ENCODE measurements at regions not wholly inside any gene's neighbourhood (a gene's known extent, or its start where the extent isn't known, plus 50 kb on each side); places are given as distances from the start of the nearest gene placed in this dataset.

DNA sequence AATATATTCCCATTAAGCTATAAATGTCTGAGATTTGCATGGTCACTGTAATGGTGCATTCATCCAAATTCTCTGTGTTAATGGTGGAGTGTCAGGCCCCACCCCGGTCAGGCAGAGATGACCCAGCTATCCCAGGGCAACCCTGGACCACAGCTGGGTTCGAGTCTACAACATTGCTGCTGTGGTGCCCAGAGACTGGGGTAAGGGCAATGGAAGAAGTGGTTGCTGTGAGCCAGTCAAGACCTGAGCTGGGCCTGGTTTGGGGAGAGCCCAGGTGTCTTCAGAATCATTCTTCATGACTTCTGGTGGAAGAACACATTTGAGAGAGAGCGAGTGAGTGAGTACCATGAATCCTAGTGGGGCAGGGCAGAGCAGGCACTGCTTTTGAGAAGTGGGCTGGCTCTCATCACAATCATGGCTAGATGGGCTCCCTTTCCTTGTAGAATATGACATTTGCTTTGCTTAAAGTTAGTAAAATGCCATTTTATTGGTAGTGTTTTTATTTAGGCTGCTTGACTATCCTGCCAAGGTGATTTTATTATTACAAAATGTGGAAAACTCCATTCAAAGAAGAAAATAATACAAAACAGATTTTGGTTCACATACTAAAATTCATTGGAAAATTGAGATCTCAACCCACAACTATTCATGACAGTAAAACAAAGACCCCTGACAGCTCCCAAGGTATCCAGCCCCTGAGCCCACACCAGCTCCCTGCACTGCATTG lies 125.8 kb upstream of the SLC25A48 start:
- ChIA-PET POLR2A (no interaction called here), CTCF (interaction anchor here (1.7 kb wide), 1 partner anchor 142 kb away, joined by 7 read pairs; no protein-coding TSS in a partner anchor)
- H3K4me2 ChIP-seq: no peak overlapping the region
- no peak overlapping the region for H3K9ac ChIP-seq
- H3K27ac ChIP-seq (ENCODE audit: low read depth in 2 of 2, low read length in 1 of 2): no peak overlapping the region
- H3K4me1 ChIP-seq (ENCODE audit: control insufficient read depth in 1 of 2, insufficient read depth in 2 of 2, low read depth in 1 of 2, low read length in 1 of 2): peaks cover 0 to 6% of the 10 kb centered on the region in 2 experiments; a peak in 1 of 4 replicates
- TF ChIP-seq GATA2 (CRISPR knock-in tag; IDR thresholded peaks at IDR 0.05): no peak
- TF ChIP-seq, protein P1, sequence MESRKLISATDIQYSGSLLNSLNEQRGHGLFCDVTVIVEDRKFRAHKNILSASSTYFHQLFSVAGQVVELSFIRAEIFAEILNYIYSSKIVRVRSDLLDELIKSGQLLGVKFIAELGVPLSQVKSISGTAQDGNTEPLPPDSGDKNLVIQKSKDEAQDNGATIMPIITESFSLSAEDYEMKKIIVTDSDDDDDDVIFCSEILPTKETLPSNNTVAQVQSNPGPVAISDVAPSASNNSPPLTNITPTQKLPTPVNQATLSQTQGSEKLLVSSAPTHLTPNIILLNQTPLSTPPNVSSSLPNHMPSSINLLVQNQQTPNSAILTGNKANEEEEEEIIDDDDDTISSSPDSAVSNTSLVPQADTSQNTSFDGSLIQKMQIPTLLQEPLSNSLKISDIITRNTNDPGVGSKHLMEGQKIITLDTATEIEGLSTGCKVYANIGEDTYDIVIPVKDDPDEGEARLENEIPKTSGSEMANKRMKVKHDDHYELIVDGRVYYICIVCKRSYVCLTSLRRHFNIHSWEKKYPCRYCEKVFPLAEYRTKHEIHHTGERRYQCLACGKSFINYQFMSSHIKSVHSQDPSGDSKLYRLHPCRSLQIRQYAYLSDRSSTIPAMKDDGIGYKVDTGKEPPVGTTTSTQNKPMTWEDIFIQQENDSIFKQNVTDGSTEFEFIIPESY (IDR thresholded peaks at IDR 0.05; ENCODE audit: borderline replicate concordance, low read depth): no peak
- H3K27me3 ChIP-seq (ENCODE audit: insufficient read depth): no peaks in the 10 kb centered on the region; the same call in 1 of the 2 replicates
- 3% methylated on average over 3 of the region's 3 CpGs for WGBS (ENCODE audit: low lambda C conversion rate)
- no peaks in the 10 kb centered on the region for H3K9me3 ChIP-seq
- no peak overlapping the region for H2AFZ ChIP-seq (ENCODE audit: low read depth)
- no peak for DNase-seq
- no peaks in the 10 kb centered on the region for H3K9me2 ChIP-seq
- H3K4me3 ChIP-seq (ENCODE audit: low read depth in 2 of 2, low read length in 1 of 2): no peak overlapping the region
- H3K36me3 ChIP-seq (replicated peaks in 1 of 2; ENCODE audit: control insufficient read depth in 1 of 2, insufficient read depth in 2 of 2, low read length in 1 of 2): no peaks in the 10 kb centered on the region
- H3K79me2 ChIP-seq (ENCODE audit: insufficient read depth): no peaks in the 10 kb centered on the region
- H4K20me1 ChIP-seq (ENCODE audit: insufficient read depth): no peaks in the 10 kb centered on the region
- H3F3A ChIP-seq (replicated peaks; ENCODE audit: insufficient read depth): no peaks in the 10 kb centered on the region

DNA sequence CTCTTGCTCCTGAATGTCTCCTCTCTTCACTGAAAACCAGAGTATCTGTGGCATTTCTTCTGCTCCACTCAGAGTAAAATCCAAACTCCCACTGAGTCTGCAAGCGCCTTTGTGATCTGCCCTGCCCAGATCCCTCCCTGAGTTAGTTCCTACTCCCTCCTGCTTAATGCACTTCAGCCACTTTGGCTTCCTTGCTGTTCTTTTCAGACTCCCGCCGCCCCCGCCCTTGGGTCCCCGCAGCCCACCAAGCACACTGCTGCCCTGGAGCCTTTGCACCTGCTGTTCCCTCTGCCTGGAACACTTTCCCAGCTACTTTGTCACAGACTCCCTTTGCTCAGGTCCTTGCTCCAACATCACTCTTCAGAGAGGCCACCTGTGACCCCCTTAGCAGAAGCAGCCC lies 127.2 kb upstream of the SLC25A48 start:
- ChIA-PET CTCF (no interaction called here), POLR2A (no interaction called here)
- Histone ChIP-seq H3K4me3 (ENCODE audit: low read depth in 2 of 2, low read length in 1 of 2) (no peak overlapping the region), H3K27ac (ENCODE audit: low read depth in 2 of 2, low read length in 1 of 2) (no peak overlapping the region), H3K9me3 (no peaks in the 10 kb centered on the region), H3K9me2 (no peaks in the 10 kb centered on the region), H2AFZ (ENCODE audit: low read depth) (no peak overlapping the region), H3K79me2 (ENCODE audit: insufficient read depth) (no peaks in the 10 kb centered on the region), H3K27me3 (ENCODE audit: insufficient read depth) (no peaks in the 10 kb centered on the region; the same call in 1 of the 2 replicates), H3K9ac (no peak overlapping the region), H3K4me2 (no peak overlapping the region), H3F3A (replicated peaks; ENCODE audit: insufficient read depth) (no peaks in the 10 kb centered on the region), H3K4me1 (ENCODE audit: control insufficient read depth in 1 of 2, insufficient read depth in 2 of 2, low read depth in 1 of 2, low read length in 1 of 2) (peaks cover 0 to 6% of the 10 kb centered on the region in 2 experiments; a peak in 1 of 4 replicates), H3K36me3 (replicated peaks in 1 of 2; ENCODE audit: control insufficient read depth in 1 of 2, insufficient read depth in 2 of 2, low read length in 1 of 2) (no peaks in the 10 kb centered on the region), H4K20me1 (ENCODE audit: insufficient read depth) (no peaks in the 10 kb centered on the region)
- 59% methylated on average over 5 of the region's 5 CpGs for WGBS (ENCODE audit: low lambda C conversion rate)
- no peak for DNase-seq
- TF ChIP-seq, protein P2, sequence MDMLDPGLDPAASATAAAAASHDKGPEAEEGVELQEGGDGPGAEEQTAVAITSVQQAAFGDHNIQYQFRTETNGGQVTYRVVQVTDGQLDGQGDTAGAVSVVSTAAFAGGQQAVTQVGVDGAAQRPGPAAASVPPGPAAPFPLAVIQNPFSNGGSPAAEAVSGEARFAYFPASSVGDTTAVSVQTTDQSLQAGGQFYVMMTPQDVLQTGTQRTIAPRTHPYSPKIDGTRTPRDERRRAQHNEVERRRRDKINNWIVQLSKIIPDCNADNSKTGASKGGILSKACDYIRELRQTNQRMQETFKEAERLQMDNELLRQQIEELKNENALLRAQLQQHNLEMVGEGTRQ (IDR thresholded peaks at IDR 0.05; ENCODE audit: borderline replicate concordance, low read depth, low read length): no peak
- TF ChIP-seq TCF12 (IDR thresholded peaks at IDR 0.05) (no peak), EZH2phosphoT487 (IDR thresholded peaks at IDR 0.05; ENCODE audit: borderline replicate concordance, low read depth) (no peak), JUND (IDR thresholded peaks at IDR 0.05) (no peak), MXI1 (IDR thresholded peaks at IDR 0.05; ENCODE audit: low read depth, low read length) (no peak), CHD2 (IDR thresholded peaks at IDR 0.05; ENCODE audit: low read length, partially characterized antibody) (no peak), RAD21 (IDR thresholded peaks at IDR 0.05; ENCODE audit: low read length) (no peak), GABPA (IDR thresholded peaks at IDR 0.05; ENCODE audit: low read depth) (no peak), SIN3A (IDR thresholded peaks at IDR 0.05; ENCODE audit: borderline replicate concordance, low read depth, low read length) (no peak), NRF1 (IDR thresholded peaks at IDR 0.05; ENCODE audit: low read depth, low read length) (no peak), POLR2AphosphoS5 (IDR thresholded peaks at IDR 0.05; ENCODE audit: low read depth, low read length) (no peak), GATA2 (CRISPR knock-in tag; IDR thresholded peaks at IDR 0.05) (no peak)
- TF ChIP-seq, protein P3, sequence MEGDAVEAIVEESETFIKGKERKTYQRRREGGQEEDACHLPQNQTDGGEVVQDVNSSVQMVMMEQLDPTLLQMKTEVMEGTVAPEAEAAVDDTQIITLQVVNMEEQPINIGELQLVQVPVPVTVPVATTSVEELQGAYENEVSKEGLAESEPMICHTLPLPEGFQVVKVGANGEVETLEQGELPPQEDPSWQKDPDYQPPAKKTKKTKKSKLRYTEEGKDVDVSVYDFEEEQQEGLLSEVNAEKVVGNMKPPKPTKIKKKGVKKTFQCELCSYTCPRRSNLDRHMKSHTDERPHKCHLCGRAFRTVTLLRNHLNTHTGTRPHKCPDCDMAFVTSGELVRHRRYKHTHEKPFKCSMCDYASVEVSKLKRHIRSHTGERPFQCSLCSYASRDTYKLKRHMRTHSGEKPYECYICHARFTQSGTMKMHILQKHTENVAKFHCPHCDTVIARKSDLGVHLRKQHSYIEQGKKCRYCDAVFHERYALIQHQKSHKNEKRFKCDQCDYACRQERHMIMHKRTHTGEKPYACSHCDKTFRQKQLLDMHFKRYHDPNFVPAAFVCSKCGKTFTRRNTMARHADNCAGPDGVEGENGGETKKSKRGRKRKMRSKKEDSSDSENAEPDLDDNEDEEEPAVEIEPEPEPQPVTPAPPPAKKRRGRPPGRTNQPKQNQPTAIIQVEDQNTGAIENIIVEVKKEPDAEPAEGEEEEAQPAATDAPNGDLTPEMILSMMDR (IDR thresholded peaks at IDR 0.05): no peak
- TF ChIP-seq, protein P1 (IDR thresholded peaks at IDR 0.05; ENCODE audit: borderline replicate concordance, low read depth): no peak
- TF ChIP-seq, protein P4, sequence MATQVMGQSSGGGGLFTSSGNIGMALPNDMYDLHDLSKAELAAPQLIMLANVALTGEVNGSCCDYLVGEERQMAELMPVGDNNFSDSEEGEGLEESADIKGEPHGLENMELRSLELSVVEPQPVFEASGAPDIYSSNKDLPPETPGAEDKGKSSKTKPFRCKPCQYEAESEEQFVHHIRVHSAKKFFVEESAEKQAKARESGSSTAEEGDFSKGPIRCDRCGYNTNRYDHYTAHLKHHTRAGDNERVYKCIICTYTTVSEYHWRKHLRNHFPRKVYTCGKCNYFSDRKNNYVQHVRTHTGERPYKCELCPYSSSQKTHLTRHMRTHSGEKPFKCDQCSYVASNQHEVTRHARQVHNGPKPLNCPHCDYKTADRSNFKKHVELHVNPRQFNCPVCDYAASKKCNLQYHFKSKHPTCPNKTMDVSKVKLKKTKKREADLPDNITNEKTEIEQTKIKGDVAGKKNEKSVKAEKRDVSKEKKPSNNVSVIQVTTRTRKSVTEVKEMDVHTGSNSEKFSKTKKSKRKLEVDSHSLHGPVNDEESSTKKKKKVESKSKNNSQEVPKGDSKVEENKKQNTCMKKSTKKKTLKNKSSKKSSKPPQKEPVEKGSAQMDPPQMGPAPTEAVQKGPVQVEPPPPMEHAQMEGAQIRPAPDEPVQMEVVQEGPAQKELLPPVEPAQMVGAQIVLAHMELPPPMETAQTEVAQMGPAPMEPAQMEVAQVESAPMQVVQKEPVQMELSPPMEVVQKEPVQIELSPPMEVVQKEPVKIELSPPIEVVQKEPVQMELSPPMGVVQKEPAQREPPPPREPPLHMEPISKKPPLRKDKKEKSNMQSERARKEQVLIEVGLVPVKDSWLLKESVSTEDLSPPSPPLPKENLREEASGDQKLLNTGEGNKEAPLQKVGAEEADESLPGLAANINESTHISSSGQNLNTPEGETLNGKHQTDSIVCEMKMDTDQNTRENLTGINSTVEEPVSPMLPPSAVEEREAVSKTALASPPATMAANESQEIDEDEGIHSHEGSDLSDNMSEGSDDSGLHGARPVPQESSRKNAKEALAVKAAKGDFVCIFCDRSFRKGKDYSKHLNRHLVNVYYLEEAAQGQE (IDR thresholded peaks at IDR 0.05; ENCODE audit: low read depth, low read length): no peak
